H9 (cell line): ENCODE measurements at regions not wholly inside any gene's neighbourhood (a gene's known extent, or its start where the extent isn't known, plus 50 kb on each side); places are given as distances from the start of the nearest gene placed in this dataset.
"Not testable (repeated sequence)": the region's sequence is repeated elsewhere in the genome, so short reads cannot be mapped to it uniquely, and the experiment has no call there.

ENCODE experiments used
- DNase-seq: peaks from one replicate; pipeline ENCODE4 v3.0.0-alpha.2; 2017
- H2AFZ ChIP-seq: one replicate; pipeline ENCODE4 v1.6.1; 2013; ENCODE audit warnings: mild to moderate bottlenecking, low read length, control low read depth, moderate library complexity
- H2AK5ac ChIP-seq: 2 replicates; pipeline ENCODE4 v1.6.1; 2013; ENCODE audit warnings: low read length, control low read depth, mixed read lengths; ENCODE audit not compliant: insufficient read length
- H2BK120ac ChIP-seq: one replicate; pipeline ENCODE4 v1.6.1; 2013; ENCODE audit warnings: low read depth, mild to moderate bottlenecking, low read length, control low read depth, inconsistent platforms; ENCODE audit not compliant: poor library complexity, severe bottlenecking
- H2BK12ac ChIP-seq: 2 replicates; pipeline ENCODE4 v1.6.1; 2013; ENCODE audit warnings: low read length, control low read depth, mixed read lengths, low read depth; ENCODE audit not compliant: insufficient read length
- H2BK15ac ChIP-seq: 2 replicates; pipeline ENCODE4 v1.6.1; 2013; ENCODE audit warnings: low read depth, low read length, control low read depth
- H2BK20ac ChIP-seq: one replicate; pipeline ENCODE4 v1.6.1; 2013; ENCODE audit warnings: low read depth, mild to moderate bottlenecking, low read length, control low read depth, inconsistent platforms; ENCODE audit not compliant: poor library complexity, severe bottlenecking
- H2BK5ac ChIP-seq: 2 replicates; pipeline ENCODE4 v1.6.1; 2013; ENCODE audit warnings: low read length, control low read depth, mixed read lengths; ENCODE audit not compliant: insufficient read length
- H3K14ac ChIP-seq: 2 replicates; pipeline ENCODE4 v1.6.1; 2013; ENCODE audit warnings: low read length, control low read depth; ENCODE audit not compliant: insufficient read depth
- H3K18ac ChIP-seq: 2 replicates; pipeline ENCODE4 v1.6.1; 2013; ENCODE audit warnings: low read depth, mild to moderate bottlenecking, mixed read lengths, low read length, control low read depth; ENCODE audit not compliant: insufficient read length
- H3K23ac ChIP-seq: 2 replicates; pipeline ENCODE4 v1.6.1; 2013; ENCODE audit warnings: low read length, control low read depth, mixed read lengths, low read depth; ENCODE audit not compliant: insufficient read length
- H3K23me2 ChIP-seq: 2 replicates; pipeline ENCODE4 v1.6.1; 2013; ENCODE audit warnings: low read depth, mild to moderate bottlenecking, mixed read lengths, low read length, control low read depth; ENCODE audit not compliant: insufficient read length, poor library complexity, severe bottlenecking
- H3K27ac ChIP-seq: 2 replicates; pipeline ENCODE4 v1.5.1; 2013; ENCODE audit warnings: low read length, control low read depth, mixed read lengths, low read depth; ENCODE audit not compliant: insufficient read length
- H3K27me3 ChIP-seq: 2 replicates; pipeline ENCODE4 v1.6.1; 2013; ENCODE audit warnings: low read length, control low read depth, inconsistent platforms; ENCODE audit not compliant: insufficient read depth
- H3K4ac ChIP-seq: 2 replicates; pipeline ENCODE4 v1.6.1; 2013; ENCODE audit warnings: low read depth, mild to moderate bottlenecking, control low read depth, inconsistent platforms, low read length, moderate library complexity
- H3K4me1 ChIP-seq: 2 replicates; pipeline ENCODE4 v1.6.1; 2013; ENCODE audit warnings: low read length, control low read depth, inconsistent platforms; ENCODE audit not compliant: insufficient read depth
- H3K4me2 ChIP-seq: 2 replicates; pipeline ENCODE4 v1.6.1; 2013; ENCODE audit warnings: low read length, control low read depth, mixed read lengths; ENCODE audit not compliant: insufficient read length, insufficient read depth
- H3K56ac ChIP-seq: 2 replicates; pipeline ENCODE4 v1.6.1; 2013; ENCODE audit warnings: low read depth, mild to moderate bottlenecking, mixed read lengths, low read length, control low read depth; ENCODE audit not compliant: insufficient read length
- H3K79me1 ChIP-seq: 2 replicates; pipeline ENCODE4 v1.6.1; 2013; ENCODE audit warnings: low read depth, mild to moderate bottlenecking, moderate library complexity, low read length, control low read depth, inconsistent platforms; ENCODE audit not compliant: insufficient read depth, poor library complexity, severe bottlenecking
- H3K79me2 ChIP-seq: 2 replicates; pipeline ENCODE4 v1.6.1; 2013; ENCODE audit warnings: low read length, control low read depth, inconsistent platforms; ENCODE audit not compliant: insufficient read depth
- H3K9ac ChIP-seq: 2 replicates; pipeline ENCODE4 v1.6.1; 2013; ENCODE audit warnings: low read length, control low read depth, mixed read lengths; ENCODE audit not compliant: insufficient read length; ENCODE audit errors: extremely low read depth
- H3K9me3 ChIP-seq: one replicate; pipeline ENCODE4 v1.6.1; 2013; ENCODE audit warnings: low read depth, low read length, inconsistent platforms; ENCODE audit not compliant: control insufficient read depth
- H3T11ph ChIP-seq: one replicate; pipeline ENCODE4 v1.6.1; 2013; ENCODE audit warnings: mild to moderate bottlenecking, low read length, control low read depth, inconsistent platforms
- H4K20me1 ChIP-seq: one replicate; pipeline ENCODE4 v1.6.1; 2013; ENCODE audit not compliant: control insufficient read depth, insufficient read length, insufficient read depth
- H4K5ac ChIP-seq: 2 replicates; pipeline ENCODE4 v1.6.1; 2013; ENCODE audit warnings: low read depth, mild to moderate bottlenecking, mixed read lengths, low read length, control low read depth; ENCODE audit not compliant: insufficient read length
- H4K8ac ChIP-seq: replicated peaks from 2 replicates; pipeline ENCODE4 v1.6.1; 2013; ENCODE audit warnings: low read length, control low read depth, mixed read lengths, low read depth; ENCODE audit not compliant: insufficient read length
- H4K91ac ChIP-seq: 2 replicates; pipeline ENCODE4 v1.6.1; 2013; ENCODE audit warnings: low read depth, mild to moderate bottlenecking, moderate library complexity, mixed read lengths, low read length, control low read depth; ENCODE audit not compliant: insufficient read length
- H3K27ac Mint-ChIP-seq, 3 experiments: 2 replicates in 2 of 3; 3 replicates in 1 of 3; pipeline ENCODE4 v1.8.0; 2020 to 2021; ENCODE audit warnings: mixed read lengths in 3 of 3, mild to moderate bottlenecking in 1 of 3, moderate library complexity in 1 of 3
- H3K27me3 Mint-ChIP-seq: 2 replicates; pipeline ENCODE4 v1.8.0; 2021; ENCODE audit warnings: low read depth, mild to moderate bottlenecking, moderate library complexity, mixed read lengths
- H3K36me3 Mint-ChIP-seq, 3 experiments: 2 replicates in 2 of 3; 3 replicates in 1 of 3; pipeline ENCODE4 v1.8.0; 2020 to 2021; ENCODE audit warnings: low read depth in 3 of 3, mixed read lengths in 3 of 3; ENCODE audit not compliant: insufficient read depth in 1 of 3
- H3K4me1 Mint-ChIP-seq, 2 experiments: 2 replicates each; pipeline ENCODE4 v1.8.0; 2020; ENCODE audit warnings: mixed read lengths in 2 of 2
- H3K4me3 Mint-ChIP-seq, 2 experiments: 2 replicates in 1 of 2; 3 replicates in 1 of 2; pipeline ENCODE4 v1.8.0; 2020 to 2021; ENCODE audit warnings: mild to moderate bottlenecking in 2 of 2, mixed read lengths in 2 of 2, moderate library complexity in 1 of 2
- H3K9me3 Mint-ChIP-seq, 2 experiments: 2 replicates in 1 of 2; 3 replicates in 1 of 2; pipeline ENCODE4 v1.8.0; 2020; ENCODE audit warnings: mild to moderate bottlenecking in 2 of 2, mixed read lengths in 2 of 2, moderate library complexity in 1 of 2
- WGBS: extraction: QIAGEN DNeasy Blood & Tissue Kit; methylation state at CpG from one replicate; pipeline ENCODE4 v1.1.7; 2013; ENCODE audit warnings: missing lambda C conversion rate, low lambda C conversion rate, mixed read lengths; ENCODE audit not compliant: insufficient read length; ENCODE audit errors: extremely low coverage; 5-methylcytosine and 5-hydroxymethylcytosine counted together

- not testable (repeated sequence) for H3K27me3 Mint-ChIP-seq, H3K27me3 ChIP-seq, H2AK5ac ChIP-seq, H2BK20ac ChIP-seq, H3K9ac ChIP-seq, H3T11ph ChIP-seq, H3K56ac ChIP-seq, H4K8ac ChIP-seq, H3K27ac Mint-ChIP-seq, H3K4ac ChIP-seq, H3K4me2 ChIP-seq, H3K79me2 ChIP-seq, H2BK5ac ChIP-seq, H3K23ac ChIP-seq, H4K91ac ChIP-seq, H3K4me3 Mint-ChIP-seq, H3K23me2 ChIP-seq, H2BK15ac ChIP-seq, H3K4me1 ChIP-seq, H2AFZ ChIP-seq, H3K79me1 ChIP-seq, H2BK12ac ChIP-seq, H3K4me1 Mint-ChIP-seq, H3K14ac ChIP-seq, H4K5ac ChIP-seq, H2BK120ac ChIP-seq, H3K18ac ChIP-seq, H3K27ac ChIP-seq, DNase-seq, H4K20me1 ChIP-seq
- H3K9me3 ChIP-seq, result peaks cover 72% of the 10 kb centered on the region
- peaks cover 27 to 77% (median 45%) of the 10 kb centered on the region in 3 experiments for H3K36me3 Mint-ChIP-seq
- H3K9me3 Mint-ChIP-seq, result peaks cover 95 to 97% of the 10 kb centered on the region in 2 experiments
- no CpG with 5 or more reads among the region's 6 CpGs for WGBS
Measured at GRCh38 chr21:5246416-5246815, 5275.0 kb upstream of the TPTE start.

GRCh38 chr21:5247399-5247798 lies 5274.0 kb upstream of the TPTE start:
- H3K27me3 ChIP-seq, H4K20me1 ChIP-seq, H3T11ph ChIP-seq, H2AFZ ChIP-seq, H3K14ac ChIP-seq, H3K4me1 Mint-ChIP-seq, H2BK20ac ChIP-seq, H2AK5ac ChIP-seq, H4K8ac ChIP-seq, H3K23me2 ChIP-seq, H2BK5ac ChIP-seq, H2BK15ac ChIP-seq, H2BK120ac ChIP-seq, H4K5ac ChIP-seq, H3K4me1 ChIP-seq, H3K23ac ChIP-seq, H3K18ac ChIP-seq, H3K4ac ChIP-seq, H3K27ac ChIP-seq, H4K91ac ChIP-seq, H3K9ac ChIP-seq, H3K4me3 Mint-ChIP-seq, H3K79me1 ChIP-seq, H3K4me2 ChIP-seq, DNase-seq, H2BK12ac ChIP-seq, H3K56ac ChIP-seq, H3K27ac Mint-ChIP-seq, H3K79me2 ChIP-seq: not testable (repeated sequence)
- H3K9me3 Mint-ChIP-seq, result peaks cover 96 to 97% of the 10 kb centered on the region in 2 experiments
- peaks cover 12% of the 10 kb centered on the region for H3K27me3 Mint-ChIP-seq
- WGBS, result no CpG with 5 or more reads among the region's 5 CpGs
- peaks cover 72% of the 10 kb centered on the region for H3K9me3 ChIP-seq
- peaks cover 20 to 80% (median 46%) of the 10 kb centered on the region in 3 experiments for H3K36me3 Mint-ChIP-seq
